Activated T-helper 1 cell treated with Interleukin-2 at 50 U/mL for 16 hours (primary cell): ENCODE measurements at regions not wholly inside any gene's neighbourhood (a gene's known extent, or its start where the extent isn't known, plus 50 kb on each side); places are given as distances from the start of the nearest gene placed in this dataset.

Experiments used
- DNase-seq: peaks from one replicate; pipeline ENCODE4 v3.0.0-alpha.2; 2020; ENCODE audit warnings: low read depth

- DNase-seq, result no peak
These were observed 128.2 kb upstream of the CDH4 start for GRCh38 chr20:61123751-61124368.

DNA sequence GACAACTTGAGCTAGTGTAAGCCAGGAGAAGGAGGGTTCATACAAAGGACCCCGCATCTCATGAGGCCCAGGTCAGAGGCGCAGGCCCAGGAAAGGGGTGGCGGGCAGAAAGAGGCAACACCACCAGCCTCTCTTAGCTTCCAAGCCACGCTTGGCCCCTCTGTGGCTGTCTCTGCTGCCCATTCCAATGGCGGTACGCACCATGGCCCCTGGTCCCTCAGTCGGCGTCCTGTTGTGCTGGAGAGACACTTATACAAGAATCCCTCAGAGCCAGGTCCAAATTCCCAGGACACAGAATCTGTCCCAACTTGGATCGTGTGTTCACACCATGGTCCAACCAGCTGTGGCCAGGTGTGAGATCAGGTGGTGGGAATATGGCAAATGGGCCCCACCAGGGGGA, 127.0 kb upstream of the CDH4 start:
- no peak for DNase-seq

- DNase-seq, result no peak
These were observed 126.4 kb upstream of the CDH4 start for GRCh38 chr20:61125546-61126180.

GRCh38 chr20:61126369-61127195, 125.5 kb upstream of the CDH4 start:
- no peak for DNase-seq

DNA sequence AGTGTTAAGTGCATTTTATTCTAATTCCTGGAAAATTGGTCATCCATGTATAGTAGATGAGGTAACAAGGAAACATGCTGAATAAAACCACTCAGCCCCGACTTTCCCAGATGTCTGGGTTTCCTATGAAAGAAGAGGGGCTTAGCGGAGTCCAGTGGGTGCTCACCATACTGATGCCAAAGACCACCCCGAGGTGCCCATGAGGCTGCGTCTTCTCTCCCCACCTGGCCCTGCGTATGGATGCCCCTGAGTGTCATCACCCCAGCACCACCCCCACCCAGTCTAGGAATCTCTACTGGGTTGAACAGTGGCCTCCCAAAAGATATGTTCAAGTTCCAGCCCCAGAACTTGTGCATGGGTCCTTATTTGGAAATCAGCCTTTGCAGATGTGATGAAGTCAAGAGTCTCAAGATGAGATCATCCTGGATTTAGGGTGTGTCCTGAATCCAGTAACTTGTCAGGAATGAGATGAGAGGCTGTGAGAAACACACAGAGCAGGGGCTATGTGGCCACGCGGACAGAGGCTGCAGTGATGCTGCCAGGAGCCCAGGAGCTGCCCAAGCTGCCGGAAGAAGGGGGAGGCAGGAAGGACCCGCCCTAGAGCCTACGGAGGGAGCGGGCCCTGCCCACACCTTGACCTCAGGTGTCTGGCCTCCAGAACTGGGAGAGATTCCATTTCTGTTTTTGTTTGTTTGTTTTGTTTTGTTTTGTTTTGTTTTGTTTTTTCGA, 124.6 kb upstream of the CDH4 start:
- DNase-seq, result no peak

DNA sequence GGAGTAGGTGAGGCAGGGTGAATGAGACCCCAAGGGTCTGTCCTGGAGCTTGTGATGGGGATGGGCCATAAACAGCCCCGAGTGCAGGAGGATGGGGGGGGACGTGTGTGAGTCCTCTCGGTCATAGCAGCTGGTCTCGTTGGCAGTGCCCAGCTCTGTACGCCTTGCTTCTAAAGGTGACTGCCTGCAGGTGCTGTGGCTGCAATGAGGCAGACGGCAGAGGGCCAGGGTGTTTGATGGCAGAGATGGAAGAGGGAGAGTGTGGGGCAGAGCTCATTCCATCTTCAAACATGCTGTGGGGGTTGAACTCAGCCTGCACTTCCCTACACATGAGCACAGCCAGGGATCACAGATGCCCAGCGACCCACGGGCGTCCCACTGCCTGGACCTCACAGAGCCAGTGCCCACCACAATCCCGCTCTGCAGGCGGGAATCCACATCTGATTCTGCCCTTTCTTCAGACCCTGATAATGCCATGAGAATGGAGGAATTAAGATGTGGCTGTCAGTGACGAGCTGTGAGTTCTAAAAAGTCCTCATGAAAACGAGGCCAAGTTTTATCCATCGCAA, 123.3 kb upstream of the CDH4 start:
- DNase-seq, result no peak

- DNase-seq, result no peak
These were observed 122.8 kb upstream of the CDH4 start for GRCh38 chr20:61129311-61129710.

- DNase-seq, result no peak
These were observed 121.9 kb upstream of the CDH4 start for GRCh38 chr20:61130156-61130555.

GRCh38 chr20:61131944-61132343, 120.1 kb upstream of the CDH4 start:
- no peak for DNase-seq

DNA sequence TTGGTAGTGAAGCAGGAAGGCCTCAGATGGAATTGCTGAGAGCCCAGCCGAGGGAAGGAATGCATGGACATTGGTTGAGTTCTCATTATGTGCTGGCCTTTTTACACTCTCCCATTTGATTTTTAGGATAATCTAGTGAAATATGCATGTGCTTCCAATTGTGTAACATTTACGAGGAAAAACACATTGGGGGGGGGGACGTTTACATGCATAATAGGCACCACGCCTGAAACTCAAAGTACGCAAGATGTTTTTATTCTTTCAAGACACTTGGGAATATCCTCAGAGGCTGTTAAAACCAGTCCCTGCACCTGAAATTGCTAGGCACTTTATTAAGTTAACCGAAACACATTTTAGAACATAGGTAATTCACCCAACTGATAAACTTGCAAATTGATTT, 118.5 kb upstream of the CDH4 start:
- DNase-seq, result no peak

- DNase-seq, result no peak
These were observed 117.6 kb upstream of the CDH4 start for GRCh38 chr20:61134296-61135030.

DNA sequence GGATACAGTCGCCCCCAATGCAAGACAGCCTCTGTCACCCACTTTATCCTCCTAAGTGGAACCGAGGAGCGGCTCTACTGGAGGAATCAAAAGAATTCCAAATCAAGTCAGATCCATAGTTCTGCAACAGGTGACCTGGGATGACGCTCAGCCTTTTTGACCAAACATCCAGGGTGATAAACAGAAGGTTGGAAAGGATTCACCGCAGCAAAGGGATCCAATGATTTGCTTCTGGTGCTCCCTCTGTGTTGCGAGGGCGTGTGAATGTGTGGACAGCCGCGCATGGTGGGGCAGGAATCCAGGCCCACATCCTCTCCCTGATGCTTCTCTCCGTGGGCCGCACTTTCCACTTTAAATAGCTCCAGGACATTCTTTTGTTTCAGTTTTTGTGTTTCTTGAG, 116.8 kb upstream of the CDH4 start:
- DNase-seq, result no peak

- DNase-seq, result no peak
These were observed 116.1 kb upstream of the CDH4 start for GRCh38 chr20:61135968-61136367.

DNA sequence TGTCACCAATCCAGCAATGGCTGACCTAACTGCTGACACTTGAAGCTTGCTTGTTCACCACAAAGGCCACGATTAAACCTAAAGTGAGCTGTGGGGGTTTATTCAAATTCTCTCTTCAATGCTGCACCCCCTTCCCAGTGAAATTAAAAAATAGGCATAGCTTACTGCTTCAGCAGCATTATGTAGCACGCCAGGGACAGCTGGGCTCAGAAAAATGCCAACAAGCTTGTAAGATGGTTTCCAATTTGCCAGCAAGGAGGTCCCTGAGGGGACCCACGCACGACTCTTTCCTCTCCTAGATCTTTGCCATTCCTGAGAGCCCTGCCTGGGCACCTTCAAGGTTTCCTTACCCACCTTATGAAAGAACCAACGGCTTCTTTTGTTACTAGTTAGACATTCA, 113.5 kb upstream of the CDH4 start:
- no peak for DNase-seq

DNA sequence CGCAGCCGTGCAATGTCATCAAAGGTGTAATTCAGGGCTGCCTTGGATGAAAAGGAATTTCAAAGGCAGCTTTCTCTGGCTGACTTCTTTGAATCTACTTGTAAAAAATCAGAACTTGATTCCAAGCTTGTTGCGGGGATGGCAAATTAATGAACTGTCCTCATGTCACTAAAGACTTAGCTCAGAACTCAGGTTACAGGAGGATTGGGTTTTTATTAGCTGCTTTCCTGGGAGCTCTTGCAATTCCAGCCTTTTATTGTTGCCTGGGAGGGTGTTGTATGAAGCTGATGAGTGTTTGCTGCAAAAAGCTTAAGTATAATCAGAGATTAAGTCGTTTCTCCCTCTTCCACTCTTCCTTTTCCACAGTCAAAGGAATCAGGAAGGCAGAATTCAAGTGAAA, 113.0 kb upstream of the CDH4 start:
- no peak for DNase-seq

- no peak for DNase-seq
These were observed 111.5 kb upstream of the CDH4 start for GRCh38 chr20:61140576-61140975.

DNA sequence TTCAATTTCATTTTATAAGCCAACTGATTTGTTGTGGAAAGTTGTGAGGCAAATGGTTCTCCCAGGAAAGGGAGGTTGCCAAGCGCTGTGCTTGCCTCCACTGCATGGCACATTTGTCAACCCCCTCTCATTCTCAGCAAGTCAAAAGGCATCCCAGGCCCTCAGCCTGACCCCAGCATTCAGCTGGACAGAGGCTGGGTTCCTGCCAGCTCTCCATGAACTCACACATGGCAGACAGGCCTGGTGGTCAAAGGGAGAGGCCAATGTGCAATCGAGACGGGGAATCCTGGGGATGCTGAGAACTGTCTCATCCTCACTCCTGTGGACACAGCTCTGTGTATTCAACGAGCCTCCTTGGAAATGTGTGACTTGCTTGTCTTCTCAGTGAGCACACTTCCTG, 106.0 kb upstream of the CDH4 start:
- DNase-seq, result no peak

GRCh38 chr20:61149636-61150035, 102.4 kb upstream of the CDH4 start:
- no peak for DNase-seq

DNA sequence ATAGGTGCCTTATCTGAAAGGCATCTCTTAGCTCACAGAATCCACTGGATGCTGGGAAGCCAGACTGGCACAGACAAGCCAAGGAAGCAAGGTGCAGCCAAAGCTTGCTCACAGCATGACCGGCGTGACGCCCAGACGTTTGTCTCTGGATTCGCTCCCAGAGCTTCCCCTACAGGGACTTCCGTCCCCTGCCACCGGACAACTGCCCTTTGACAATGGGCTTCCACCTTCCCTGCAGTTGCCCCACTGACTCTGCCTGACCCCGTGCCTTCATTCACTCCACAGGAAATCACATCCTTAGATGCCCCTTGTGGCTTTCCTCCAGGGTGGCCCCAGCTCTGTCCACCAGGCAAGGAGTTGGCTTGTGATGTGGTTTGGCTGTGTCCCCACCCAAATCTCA, 94.8 kb upstream of the CDH4 start:
- no peak for DNase-seq

GRCh38 chr20:61159957-61160686, 91.9 kb upstream of the CDH4 start:
- DNase-seq, result no peak
